GM12878 (cell line): ENCODE measurements at regions not wholly inside any gene's neighbourhood (a gene's known extent, or its start where the extent isn't known, plus 50 kb on each side); places are given as distances from the start of the nearest gene placed in this dataset.
"Not testable (repeated sequence)": the region's sequence is repeated elsewhere in the genome, so short reads cannot be mapped to it uniquely, and the experiment has no call there.

ENCODE experiments used
- CREB1 ChIP-seq: IDR thresholded peaks from 2 replicates; pipeline ENCODE4 v1.6.1; 2012; ENCODE audit warnings: low read depth, mild to moderate bottlenecking, inconsistent platforms
- GABPA ChIP-seq: IDR thresholded peaks from 2 replicates; pipeline ENCODE4 v1.6.1; 2014; ENCODE audit warnings: antibody characterized with exemption, low read depth, mild to moderate bottlenecking, inconsistent platforms
- HDAC2 ChIP-seq: fragments of 200-600 bp; sonication (generic); IDR thresholded peaks from 2 replicates; pipeline ENCODE4 v1.6.1; 2017
- POLR2A ChIP-seq: IDR thresholded peaks from 2 replicates; pipeline ENCODE4 v1.6.1; 2011; ENCODE audit warnings: low read depth, mild to moderate bottlenecking, low read length
- POLR2AphosphoS5 ChIP-seq: IDR thresholded peaks from 2 replicates; pipeline ENCODE4 v1.6.1; 2011; ENCODE audit warnings: mild to moderate bottlenecking, low read length, inconsistent platforms
- RB1 ChIP-seq: fragments of 450-650 bp; formaldehyde crosslinking; IDR thresholded peaks from 2 replicates; pipeline ENCODE4 v1.6.1; 2017; ENCODE audit warnings: mild to moderate bottlenecking, borderline replicate concordance
- SPI1 ChIP-seq: IDR thresholded peaks from 2 replicates; pipeline ENCODE4 v1.6.1; 2011; ENCODE audit warnings: low read depth, mild to moderate bottlenecking, low read length, moderate library complexity, borderline replicate concordance; ENCODE audit not compliant: insufficient read depth
- STAT1 ChIP-seq: fragments of 450-650 bp; conservative IDR thresholded peaks from 2 replicates; pipeline ENCODE4 v1.6.1; 2014; ENCODE audit warnings: antibody characterized with exemption, mild to moderate bottlenecking
- TAF1 ChIP-seq: IDR thresholded peaks from 2 replicates; pipeline ENCODE4 v1.6.1; 2011; ENCODE audit warnings: mild to moderate bottlenecking, low read depth, low read length, borderline replicate concordance
- ZNF207 ChIP-seq: fragments of 450-650 bp; IDR thresholded peaks from 2 replicates; pipeline ENCODE4 v1.6.1; 2014; ENCODE audit warnings: antibody characterized with exemption, mild to moderate bottlenecking, borderline replicate concordance
- TF ChIP-seq, protein P1 (sequence below), 3 experiments: IDR thresholded peaks in 2 of 3; conservative IDR thresholded peaks in 1 of 3; 2 replicates each; pipeline ENCODE4 v1.5.1; 2011; ENCODE audit warnings: low read depth in 3 of 3, low read length in 3 of 3, mild to moderate bottlenecking in 3 of 3, control low read depth in 2 of 3, moderate library complexity in 2 of 3, inconsistent platforms in 1 of 3, mixed read lengths in 1 of 3; ENCODE audit not compliant: control insufficient read depth in 2 of 3, insufficient read depth in 1 of 3; ENCODE audit errors: extremely low read depth in 1 of 3
- TF ChIP-seq, protein P2 (sequence below): IDR thresholded peaks from 2 replicates; pipeline ENCODE4 v1.6.1; 2012; ENCODE audit warnings: low read depth, low read length, improper control_type of control experiment
- TF ChIP-seq, protein P3 (sequence below): fragments of 450-650 bp; IDR thresholded peaks from 2 replicates; pipeline ENCODE4 v1.6.1; 2016; ENCODE audit warnings: mild to moderate bottlenecking

DNA sequence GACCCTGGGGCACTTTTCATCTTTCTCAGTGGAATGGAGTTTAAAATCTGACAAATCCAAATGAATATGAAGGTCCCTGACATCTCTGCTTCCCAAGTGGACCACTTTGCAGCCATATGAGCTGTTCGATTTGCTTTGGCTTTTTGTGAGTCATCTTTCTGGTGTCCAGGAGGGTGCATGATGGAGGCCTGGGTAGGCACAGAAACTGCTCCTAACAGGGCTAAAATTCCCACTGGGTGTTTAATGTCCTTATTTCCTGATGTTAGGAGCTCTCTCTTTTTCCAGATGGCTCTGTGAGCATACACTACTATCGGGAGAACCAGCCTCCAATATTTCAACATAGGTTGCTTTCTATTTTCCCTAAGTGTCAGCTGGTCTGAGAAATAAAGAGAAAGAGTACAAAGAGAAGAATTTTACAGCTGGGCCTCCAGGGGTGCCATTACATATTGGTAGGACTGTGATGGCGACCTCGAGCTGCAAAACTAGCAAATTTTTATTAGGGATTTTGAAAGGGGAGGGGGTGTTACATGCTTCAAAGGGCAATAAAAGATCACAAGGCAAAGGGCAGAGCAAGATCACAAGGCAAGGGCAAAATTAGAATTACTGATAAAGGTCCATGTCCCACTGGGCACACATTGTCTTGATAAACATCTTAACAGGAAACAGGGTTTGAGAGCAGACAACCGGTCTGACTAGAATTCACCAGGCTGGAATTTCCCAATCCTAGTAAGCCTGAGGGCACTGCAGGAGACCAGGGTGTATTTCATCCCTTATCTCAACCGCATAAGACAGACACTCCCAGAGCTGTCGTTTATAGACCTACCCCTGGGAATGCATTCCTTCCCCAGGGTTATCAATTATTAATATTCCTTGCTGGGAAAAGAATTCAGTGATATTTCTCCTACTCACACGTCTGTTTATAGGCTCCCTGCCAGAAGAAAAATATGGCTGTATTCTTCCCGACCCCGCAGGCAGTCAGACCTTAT lies 236.7 kb upstream of the SGCD start:
- TF ChIP-seq STAT1, RB1, HDAC2, CREB1, POLR2A, TAF1, ZNF207, POLR2AphosphoS5, GABPA, SPI1: not testable (repeated sequence)
- TF ChIP-seq, protein P1, sequence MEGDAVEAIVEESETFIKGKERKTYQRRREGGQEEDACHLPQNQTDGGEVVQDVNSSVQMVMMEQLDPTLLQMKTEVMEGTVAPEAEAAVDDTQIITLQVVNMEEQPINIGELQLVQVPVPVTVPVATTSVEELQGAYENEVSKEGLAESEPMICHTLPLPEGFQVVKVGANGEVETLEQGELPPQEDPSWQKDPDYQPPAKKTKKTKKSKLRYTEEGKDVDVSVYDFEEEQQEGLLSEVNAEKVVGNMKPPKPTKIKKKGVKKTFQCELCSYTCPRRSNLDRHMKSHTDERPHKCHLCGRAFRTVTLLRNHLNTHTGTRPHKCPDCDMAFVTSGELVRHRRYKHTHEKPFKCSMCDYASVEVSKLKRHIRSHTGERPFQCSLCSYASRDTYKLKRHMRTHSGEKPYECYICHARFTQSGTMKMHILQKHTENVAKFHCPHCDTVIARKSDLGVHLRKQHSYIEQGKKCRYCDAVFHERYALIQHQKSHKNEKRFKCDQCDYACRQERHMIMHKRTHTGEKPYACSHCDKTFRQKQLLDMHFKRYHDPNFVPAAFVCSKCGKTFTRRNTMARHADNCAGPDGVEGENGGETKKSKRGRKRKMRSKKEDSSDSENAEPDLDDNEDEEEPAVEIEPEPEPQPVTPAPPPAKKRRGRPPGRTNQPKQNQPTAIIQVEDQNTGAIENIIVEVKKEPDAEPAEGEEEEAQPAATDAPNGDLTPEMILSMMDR (IDR thresholded peaks at IDR 0.05 in 2 of 3, conservative IDR thresholded peaks at IDR 0.05 in 1 of 3; ENCODE audit: control insufficient read depth in 2 of 3, extremely low read depth in 1 of 3, insufficient read depth in 1 of 3, low read depth in 3 of 3, low read length in 3 of 3) = not testable (repeated sequence)
- TF ChIP-seq, protein P2, sequence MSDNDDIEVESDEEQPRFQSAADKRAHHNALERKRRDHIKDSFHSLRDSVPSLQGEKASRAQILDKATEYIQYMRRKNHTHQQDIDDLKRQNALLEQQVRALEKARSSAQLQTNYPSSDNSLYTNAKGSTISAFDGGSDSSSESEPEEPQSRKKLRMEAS = not testable (repeated sequence)
- TF ChIP-seq, protein P3, sequence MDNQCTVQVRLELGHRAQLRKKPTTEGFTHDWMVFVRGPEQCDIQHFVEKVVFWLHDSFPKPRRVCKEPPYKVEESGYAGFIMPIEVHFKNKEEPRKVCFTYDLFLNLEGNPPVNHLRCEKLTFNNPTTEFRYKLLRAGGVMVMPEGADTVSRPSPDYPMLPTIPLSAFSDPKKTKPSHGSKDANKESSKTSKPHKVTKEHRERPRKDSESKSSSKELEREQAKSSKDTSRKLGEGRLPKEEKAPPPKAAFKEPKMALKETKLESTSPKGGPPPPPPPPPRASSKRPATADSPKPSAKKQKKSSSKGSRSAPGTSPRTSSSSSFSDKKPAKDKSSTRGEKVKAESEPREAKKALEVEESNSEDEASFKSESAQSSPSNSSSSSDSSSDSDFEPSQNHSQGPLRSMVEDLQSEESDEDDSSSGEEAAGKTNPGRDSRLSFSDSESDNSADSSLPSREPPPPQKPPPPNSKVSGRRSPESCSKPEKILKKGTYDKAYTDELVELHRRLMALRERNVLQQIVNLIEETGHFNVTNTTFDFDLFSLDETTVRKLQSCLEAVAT = not testable (repeated sequence)
